NCI-H1092 (cell line): ENCODE measurements at regions not wholly inside any gene's neighbourhood (a gene's known extent, or its start where the extent isn't known, plus 50 kb on each side); places are given as distances from the start of the nearest gene placed in this dataset.

Experiments
- DNase-seq: peaks from one replicate; lab custom pipeline; 2025; lab: John Stamatoyannopoulos, UW

- peak; percentile 47 for DNase-seq
Observed at GRCh38 chr2:134173338-134174016, 80.4 kb upstream of the MGAT5 start.

- DNase-seq: no peak
Observed at GRCh38 chr2:134174711-134175110, 79.2 kb upstream of the MGAT5 start.

- DNase-seq: no peak
Observed at GRCh38 chr2:134175834-134176233, 78.0 kb upstream of the MGAT5 start.

GRCh38 chr2:134177351-134177931, 76.4 kb upstream of the MGAT5 start:
- no peak for DNase-seq

- DNase-seq: no peak
Observed at GRCh38 chr2:134178138-134178877, 75.6 kb upstream of the MGAT5 start.

GRCh38 chr2:134181219-134181618, 72.7 kb upstream of the MGAT5 start:
- no peak for DNase-seq

GRCh38 chr2:134183679-134184078, 70.2 kb upstream of the MGAT5 start:
- no peak for DNase-seq

- DNase-seq: no peak
Observed at GRCh38 chr2:134185639-134186038, 68.2 kb upstream of the MGAT5 start.

- no peak for DNase-seq
Observed at GRCh38 chr2:134189009-134189720, 64.7 kb upstream of the MGAT5 start.

- DNase-seq: no peak
Observed at GRCh38 chr2:134190062-134190806, 63.6 kb upstream of the MGAT5 start.

GRCh38 chr2:134190807-134191203, 63.1 kb upstream of the MGAT5 start:
- DNase-seq: no peak

- no peak for DNase-seq
Observed at GRCh38 chr2:134191835-134192234, 62.0 kb upstream of the MGAT5 start.

- no peak for DNase-seq
Observed at GRCh38 chr2:134193006-134193405, 60.9 kb upstream of the MGAT5 start.

- DNase-seq: no peak
Observed at GRCh38 chr2:134194519-134194918, 59.4 kb upstream of the MGAT5 start.

GRCh38 chr2:134195341-134195740, 58.5 kb upstream of the MGAT5 start:
- DNase-seq: no peak

GRCh38 chr2:134197445-134197844, 56.4 kb upstream of the MGAT5 start:
- no peak for DNase-seq

- no peak for DNase-seq
Observed at GRCh38 chr2:134198006-134198634, 55.8 kb upstream of the MGAT5 start.

GRCh38 chr2:134199123-134199522, 54.7 kb upstream of the MGAT5 start:
- DNase-seq: no peak

- DNase-seq: no peak
Observed at GRCh38 chr2:134200036-134200618, 53.7 kb upstream of the MGAT5 start.

GRCh38 chr2:134201533-134201932, 52.3 kb upstream of the MGAT5 start:
- no peak for DNase-seq

GRCh38 chr2:134202371-134202770, 51.5 kb upstream of the MGAT5 start:
- no peak for DNase-seq
